Stimulated activated effector memory CD8-positive, alpha-beta T cell treated with anti-CD3 and anti-CD28 coated beads, Interleukin-12 subunit alpha, Interleukin-12 subunit beta, amount 100 ng/mL, for 72 hours (primary cell): ENCODE measurements at regions not wholly inside any gene's neighbourhood (a gene's known extent, or its start where the extent isn't known, plus 50 kb on each side); places are given as distances from the start of the nearest gene placed in this dataset.
"Not testable (repeated sequence)": the region's sequence is repeated elsewhere in the genome, so short reads cannot be mapped to it uniquely, and the experiment has no call there.

ENCODE experiments used
- ATAC-seq: fragments of 150-1000 bp; cut with Tn5 transposase; 2 replicates; pipeline ENCODE4 v1.10.0; 2021
- DNase-seq, 2 donors: peaks; one replicate each; pipeline ENCODE4 v3.0.0; 2021 to 2022; ENCODE audit warnings: low spot score in 2 of 2
- H3K27ac Mint-ChIP-seq: one replicate; pipeline ENCODE4 v1.8.0; 2022; ENCODE audit warnings: mild to moderate bottlenecking, mixed read lengths
- H3K36me3 Mint-ChIP-seq: one replicate; pipeline ENCODE4 v1.8.0; 2022; ENCODE audit warnings: mild to moderate bottlenecking, mixed read lengths
- H3K4me1 Mint-ChIP-seq: one replicate; pipeline ENCODE4 v1.8.0; 2022; ENCODE audit warnings: mixed read lengths
- H3K4me3 Mint-ChIP-seq: one replicate; pipeline ENCODE4 v1.8.0; 2022; ENCODE audit warnings: mild to moderate bottlenecking, mixed read lengths
- H3K9me3 Mint-ChIP-seq: one replicate; pipeline ENCODE4 v1.8.0; 2022; ENCODE audit warnings: mixed read lengths

DNA sequence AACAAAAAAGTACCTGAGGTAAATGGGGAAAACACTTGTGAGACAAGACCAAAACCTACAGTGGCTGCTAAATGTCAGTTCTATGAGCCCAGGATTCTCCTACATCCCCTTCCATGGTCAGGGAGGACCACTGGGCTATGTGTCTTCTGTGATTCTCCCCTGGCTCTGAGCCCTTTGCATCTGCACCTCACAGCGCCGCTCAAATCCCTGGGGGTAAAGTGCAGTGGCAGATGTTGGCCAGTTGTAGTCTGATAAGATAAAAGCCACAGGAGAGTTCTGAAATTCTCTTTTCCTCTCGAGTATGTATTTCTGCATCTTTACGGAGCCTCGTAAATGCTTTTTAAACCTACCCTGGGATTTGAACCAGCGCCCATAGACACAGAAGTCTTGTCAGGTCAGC lies 247.1 kb downstream of the ZNF479 start:
- H3K4me3 Mint-ChIP-seq, H3K36me3 Mint-ChIP-seq, ATAC-seq, H3K4me1 Mint-ChIP-seq, DNase-seq, H3K27ac Mint-ChIP-seq, H3K9me3 Mint-ChIP-seq: not testable (repeated sequence)

DNA sequence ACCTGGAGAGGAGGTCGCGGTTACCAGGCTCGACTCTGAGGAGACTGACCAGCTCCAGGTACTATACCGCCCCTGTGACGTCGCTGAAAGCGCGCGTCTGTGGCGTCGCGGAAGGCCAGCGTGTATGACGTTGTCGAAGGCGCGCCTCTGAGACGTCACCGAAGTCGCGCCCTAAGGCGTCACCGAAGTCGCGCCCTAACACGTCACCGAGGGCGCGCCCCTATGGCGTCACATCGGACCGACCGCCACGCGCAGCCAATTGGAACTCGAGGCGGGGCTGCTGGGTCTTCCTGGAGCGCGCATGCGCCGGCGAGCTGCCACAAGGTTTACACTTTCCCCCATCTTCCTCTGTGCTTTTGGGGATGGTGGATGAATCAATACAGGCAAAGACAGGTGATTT lies 249.9 kb downstream of the ZNF479 start:
- not testable (repeated sequence) for H3K4me1 Mint-ChIP-seq, H3K36me3 Mint-ChIP-seq, DNase-seq, H3K27ac Mint-ChIP-seq, ATAC-seq, H3K4me3 Mint-ChIP-seq, H3K9me3 Mint-ChIP-seq
